GM23338 (cell line): ENCODE measurements at regions not wholly inside any gene's neighbourhood (a gene's known extent, or its start where the extent isn't known, plus 50 kb on each side); places are given as distances from the start of the nearest gene placed in this dataset.

Experiments used
- ATAC-seq: fragments of 200-7000 bp; cut with Tn5 transposase; 3 replicates; pipeline ENCODE4 v1.9.1; 2020
- DNase-seq: peaks from one replicate; pipeline ENCODE4 v3.0.0-alpha.2; 2015; ENCODE audit warnings: low spot score
- H2AFZ ChIP-seq: fragments of 200-600 bp; sonication (generic); 2 replicates; pipeline ENCODE4 v1.8.0; 2016; ENCODE audit warnings: antibody characterized with exemption, mild to moderate bottlenecking, moderate library complexity
- H3F3A ChIP-seq: fragments of 200-600 bp; sonication (generic); replicated peaks from 2 replicates; pipeline ENCODE4 v1.8.0; 2017; ENCODE audit warnings: antibody characterized with exemption, mixed run types, low read depth
- H3K27ac ChIP-seq: fragments of 200-600 bp; sonication (generic); 2 replicates; pipeline ENCODE4 v1.6.1; 2016; ENCODE audit warnings: low read depth
- H3K27me3 ChIP-seq: fragments of 200-600 bp; sonication (generic); 2 replicates; pipeline ENCODE4 v1.8.0; 2016; ENCODE audit warnings: mild to moderate bottlenecking, mixed run types, moderate library complexity; ENCODE audit not compliant: insufficient read depth
- H3K36me3 ChIP-seq: fragments of 200-600 bp; sonication (generic); 2 replicates; pipeline ENCODE4 v1.8.0; 2016; ENCODE audit warnings: mild to moderate bottlenecking; ENCODE audit not compliant: insufficient read depth
- H3K4me1 ChIP-seq: fragments of 200-600 bp; sonication (generic); 2 replicates; pipeline ENCODE4 v1.8.0; 2016; ENCODE audit warnings: mild to moderate bottlenecking, moderate library complexity; ENCODE audit not compliant: insufficient read depth
- H3K4me2 ChIP-seq: fragments of 200-600 bp; sonication (generic); 2 replicates; pipeline ENCODE4 v1.7.1; 2017; ENCODE audit warnings: mixed run types
- H3K4me3 ChIP-seq: fragments of 200-600 bp; sonication (generic); 2 replicates; pipeline ENCODE4 v1.6.1; 2016; ENCODE audit warnings: mixed run types
- H3K79me2 ChIP-seq: fragments of 200-600 bp; sonication (generic); replicated peaks from 2 replicates; pipeline ENCODE4 v1.8.0; 2017; ENCODE audit warnings: mild to moderate bottlenecking; ENCODE audit not compliant: insufficient read depth
- H3K9me2 ChIP-seq: fragments of 200-600 bp; sonication (generic); 2 replicates; pipeline ENCODE4 v1.8.0; 2017; ENCODE audit not compliant: insufficient read depth
- H4K20me1 ChIP-seq: fragments of 200-600 bp; sonication (generic); replicated peaks from 2 replicates; pipeline ENCODE4 v1.8.0; 2017; ENCODE audit warnings: mild to moderate bottlenecking; ENCODE audit not compliant: insufficient read depth
- H3K27ac Mint-ChIP-seq: 2 replicates; pipeline ENCODE4 v1.8.0; 2020; ENCODE audit warnings: inconsistent platforms, mild to moderate bottlenecking, moderate library complexity, mixed read lengths
- H3K27me3 Mint-ChIP-seq: 3 replicates; pipeline ENCODE4 v1.8.0; 2022; ENCODE audit warnings: low read depth, mild to moderate bottlenecking, moderate library complexity, mixed read lengths, inconsistent platforms; ENCODE audit not compliant: insufficient read depth, poor library complexity
- H3K36me3 Mint-ChIP-seq: 3 replicates; pipeline ENCODE4 v1.8.0; 2021; ENCODE audit warnings: low read depth, mild to moderate bottlenecking, inconsistent platforms, moderate library complexity, mixed read lengths
- H3K4me1 Mint-ChIP-seq: 3 replicates; pipeline ENCODE4 v1.8.0; 2020; ENCODE audit warnings: mild to moderate bottlenecking, inconsistent platforms, mixed read lengths
- H3K4me3 Mint-ChIP-seq: 3 replicates; pipeline ENCODE4 v1.8.0; 2021; ENCODE audit warnings: moderate library complexity, mild to moderate bottlenecking, inconsistent platforms, mixed read lengths
- H3K9me3 Mint-ChIP-seq: 3 replicates; pipeline ENCODE4 v1.8.0; 2020; ENCODE audit warnings: moderate library complexity, mild to moderate bottlenecking, inconsistent platforms, mixed read lengths
- CREB1 ChIP-seq: fragments of 250-450 bp; sonication (Bioruptor Pico); IDR thresholded peaks from 2 replicates; pipeline ENCODE4 v1.5.0; 2020; ENCODE audit warnings: low read depth, mild to moderate bottlenecking, moderate library complexity
- CTCF ChIP-seq, 2 experiments: fragments of 200-600 bp in 1 of 2; sonication (generic) in 1 of 2; conservative IDR thresholded peaks; 2 replicates each; pipeline versions ENCODE4 v1.5.1 to v1.6.1; 2016 to 2017; ENCODE audit warnings: antibody characterized with exemption in 2 of 2, low read depth in 2 of 2, mild to moderate bottlenecking in 2 of 2, moderate library complexity in 1 of 2
- ETS1 ChIP-seq: IDR thresholded peaks from 2 replicates; pipeline ENCODE4 v1.6.1; 2016; ENCODE audit warnings: antibody characterized with exemption
- EZH2 ChIP-seq: fragments of 200-600 bp; sonication (generic); IDR thresholded peaks from one replicate; pipeline ENCODE4 v1.8.0; 2017; ENCODE audit warnings: antibody characterized with exemption, mild to moderate bottlenecking, low read depth; ENCODE audit not compliant: unreplicated experiment
- EZH2phosphoT487 ChIP-seq: fragments of 200-600 bp; sonication (generic); IDR thresholded peaks from one replicate; pipeline ENCODE4 v1.8.1; 2018; ENCODE audit warnings: antibody characterized with exemption; ENCODE audit not compliant: unreplicated experiment
- NANOG ChIP-seq: IDR thresholded peaks from 2 replicates; pipeline ENCODE4 v1.6.1; 2016; ENCODE audit warnings: antibody characterized with exemption, borderline replicate concordance
- POLR2AphosphoS5 ChIP-seq: IDR thresholded peaks from 2 replicates; pipeline ENCODE4 v1.6.1; 2016; ENCODE audit warnings: antibody characterized with exemption, low read depth
- REST ChIP-seq: IDR thresholded peaks from one replicate; pipeline ENCODE4 v1.6.1; 2018; ENCODE audit warnings: antibody characterized with exemption; ENCODE audit not compliant: unreplicated experiment
- STAT1 ChIP-seq: IDR thresholded peaks from one replicate; pipeline ENCODE4 v1.6.1; 2016; ENCODE audit warnings: antibody characterized with exemption; ENCODE audit not compliant: unreplicated experiment
- ZNF114 ChIP-seq: fragments of 250-450 bp; sonication (Bioruptor Pico); IDR thresholded peaks from 2 replicates; pipeline ENCODE4 v1.5.0; 2020; ENCODE audit warnings: mild to moderate bottlenecking, moderate library complexity
- ZNF331 ChIP-seq: fragments of 250-450 bp; sonication (Bioruptor Pico); IDR thresholded peaks from 2 replicates; pipeline ENCODE4 v1.5.0; 2020; ENCODE audit warnings: low read depth, mild to moderate bottlenecking, moderate library complexity

GRCh38 chr1:239221656-239222055, 164.7 kb upstream of the CHRM3 start (continued):
- no peak for TF ChIP-seq ZNF331
- no peak for TF ChIP-seq ETS1
- TF ChIP-seq POLR2AphosphoS5, result no peak
- TF ChIP-seq STAT1, result no peak
- no peak for TF ChIP-seq NANOG
- TF ChIP-seq CTCF (conservative IDR thresholded peaks at IDR 0.05; ENCODE audit: low read depth in 2 of 2), result no peak
- TF ChIP-seq EZH2phosphoT487, result no peak
- TF ChIP-seq EZH2, result no peak
- TF ChIP-seq ZNF114 (CRISPR knock-in tag), result no peak
- no peak for TF ChIP-seq REST
- no peak for TF ChIP-seq CREB1 (CRISPR knock-in tag)

DNA sequence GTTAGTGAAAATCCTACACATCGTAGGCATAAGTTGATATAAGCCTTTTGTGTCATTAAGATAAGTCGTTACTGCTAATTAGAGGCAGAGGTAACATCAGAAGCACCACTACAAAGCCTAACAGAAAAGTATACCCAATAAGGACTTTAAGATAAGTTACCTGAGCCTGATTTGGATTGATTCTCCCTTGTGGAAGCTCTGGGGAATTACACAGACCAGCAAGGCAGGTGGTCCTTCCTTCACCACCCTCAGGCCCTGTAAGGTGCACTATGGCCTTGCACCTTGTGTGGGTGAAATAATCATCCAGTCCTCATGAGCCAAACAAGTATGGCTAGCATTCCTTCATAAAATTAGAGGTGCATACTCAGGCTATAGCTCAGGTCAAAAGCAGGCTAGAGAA, 166.7 kb upstream of the CHRM3 start:
- Histone ChIP-seq H4K20me1 (no peaks in the 10 kb centered on the region), H3K27me3 (no peaks in the 10 kb centered on the region), H3K4me2 (no peak overlapping the region), H3K9me2 (no peaks in the 10 kb centered on the region), H3K4me1 (no peaks in the 10 kb centered on the region), H3K27ac (no peak overlapping the region), H2AFZ (no peak overlapping the region), H3K36me3 (no peaks in the 10 kb centered on the region), H3F3A (no peaks in the 10 kb centered on the region), H3K79me2 (no peaks in the 10 kb centered on the region), H3K4me3 (no peak overlapping the region)
- Mint-ChIP-seq H3K9me3 (peaks cover 28% of the 10 kb centered on the region), H3K27ac (no peak overlapping the region), H3K27me3 (peaks cover 2% of the 10 kb centered on the region), H3K4me1 (no peaks in the 10 kb centered on the region), H3K4me3 (no peak overlapping the region), H3K36me3 (peaks cover 21% of the 10 kb centered on the region; the same call in 2 of the 3 replicates)
- ATAC-seq, result peak; percentile 33; the same call in 2 of the 3 replicates
- TF ChIP-seq CTCF (conservative IDR thresholded peaks at IDR 0.05; ENCODE audit: low read depth in 2 of 2) (peak; percentile 18 to 27; a peak in 1 of 4 replicates), ZNF114 (CRISPR knock-in tag) (no peak)
- DNase-seq, result peak; percentile 25
